KMS-11 (cell line): ENCODE measurements at regions not wholly inside any gene's neighbourhood (a gene's known extent, or its start where the extent isn't known, plus 50 kb on each side); places are given as distances from the start of the nearest gene placed in this dataset.

Experiments
- H2AFZ ChIP-seq: fragments of 200-600 bp; sonication (generic); 2 replicates; pipeline ENCODE4 v1.6.1; 2016; ENCODE audit warnings: antibody characterized with exemption, mixed run types, low read depth
- H3K27ac ChIP-seq: fragments of 200-600 bp; sonication (generic); 2 replicates; pipeline ENCODE4 v1.6.1; 2016; ENCODE audit warnings: mild to moderate bottlenecking, mixed run types
- H3K27me3 ChIP-seq: fragments of 200-600 bp; sonication (generic); 2 replicates; pipeline ENCODE4 v1.6.1; 2017; ENCODE audit warnings: mild to moderate bottlenecking, low read depth, mixed run types, moderate library complexity; ENCODE audit not compliant: insufficient read depth
- H3K36me3 ChIP-seq: fragments of 200-600 bp; sonication (generic); 2 replicates; pipeline ENCODE4 v1.6.1; 2017; ENCODE audit warnings: mild to moderate bottlenecking, mixed run types; ENCODE audit not compliant: insufficient read depth
- H3K4me1 ChIP-seq: fragments of 200-600 bp; sonication (generic); 2 replicates; pipeline ENCODE4 v1.6.1; 2016; ENCODE audit warnings: mild to moderate bottlenecking, low read depth, mixed run types; ENCODE audit not compliant: poor library complexity, severe bottlenecking
- H3K4me2 ChIP-seq: fragments of 200-600 bp; sonication (generic); 2 replicates; pipeline ENCODE4 v1.7.0; 2016; ENCODE audit warnings: mild to moderate bottlenecking, mixed run types
- H3K4me3 ChIP-seq: fragments of 200-600 bp; sonication (generic); IDR thresholded peaks from 2 replicates; pipeline ENCODE4 v1.6.1; 2017; ENCODE audit warnings: low read depth, low read length, mixed read lengths; ENCODE audit not compliant: insufficient read depth
- H3K79me2 ChIP-seq: fragments of 200-600 bp; sonication (generic); 2 replicates; pipeline ENCODE4 v1.6.1; 2016; ENCODE audit warnings: low read depth, mixed run types; ENCODE audit not compliant: insufficient read depth
- H3K9ac ChIP-seq: fragments of 200-600 bp; sonication (generic); 2 replicates; pipeline ENCODE4 v1.6.1; 2016; ENCODE audit warnings: mild to moderate bottlenecking, mixed run types
- H4K20me1 ChIP-seq: fragments of 200-600 bp; sonication (generic); 2 replicates; pipeline ENCODE4 v1.6.1; 2016; ENCODE audit warnings: mild to moderate bottlenecking, mixed run types; ENCODE audit not compliant: insufficient read depth
- TF ChIP-seq, protein P1 (sequence below): fragments of 200-600 bp; sonication (generic); conservative IDR thresholded peaks from 2 replicates; pipeline ENCODE4 v1.6.1; 2017; ENCODE audit warnings: low read depth, mild to moderate bottlenecking, antibody characterized with exemption, low read length, moderate library complexity, mixed read lengths

DNA sequence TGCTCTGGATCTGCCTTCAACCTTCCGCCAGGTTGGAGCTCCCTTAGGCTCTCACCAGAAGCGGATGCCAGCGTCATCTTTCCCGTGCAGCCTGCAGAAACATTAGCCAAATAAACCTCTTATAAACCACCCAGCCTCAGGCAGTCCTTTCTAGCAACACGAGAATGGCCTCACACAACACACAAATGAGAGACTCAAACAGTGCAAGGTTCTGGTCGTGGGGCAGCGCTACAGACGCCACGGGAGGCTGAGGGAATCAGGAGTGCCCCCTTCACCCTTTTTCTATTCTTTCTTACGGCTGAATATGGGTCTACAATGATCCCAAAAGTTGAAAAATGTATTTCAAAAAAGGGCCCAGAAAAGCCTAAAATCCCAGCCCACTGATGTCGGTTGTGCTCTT is 96.4 kb downstream of the FOXL3 start:
- Histone ChIP-seq H3K27me3 (peaks cover 41% of the 10 kb centered on the region), H3K79me2 (no peaks in the 10 kb centered on the region), H3K36me3 (no peaks in the 10 kb centered on the region), H2AFZ (no peak overlapping the region), H3K4me3 (no peak overlapping the region), H3K4me2 (no peak overlapping the region), H3K4me1 (no peaks in the 10 kb centered on the region), H4K20me1 (no peaks in the 10 kb centered on the region), H3K9ac (no peak overlapping the region), H3K27ac (no peak overlapping the region)
- TF ChIP-seq, protein P1, sequence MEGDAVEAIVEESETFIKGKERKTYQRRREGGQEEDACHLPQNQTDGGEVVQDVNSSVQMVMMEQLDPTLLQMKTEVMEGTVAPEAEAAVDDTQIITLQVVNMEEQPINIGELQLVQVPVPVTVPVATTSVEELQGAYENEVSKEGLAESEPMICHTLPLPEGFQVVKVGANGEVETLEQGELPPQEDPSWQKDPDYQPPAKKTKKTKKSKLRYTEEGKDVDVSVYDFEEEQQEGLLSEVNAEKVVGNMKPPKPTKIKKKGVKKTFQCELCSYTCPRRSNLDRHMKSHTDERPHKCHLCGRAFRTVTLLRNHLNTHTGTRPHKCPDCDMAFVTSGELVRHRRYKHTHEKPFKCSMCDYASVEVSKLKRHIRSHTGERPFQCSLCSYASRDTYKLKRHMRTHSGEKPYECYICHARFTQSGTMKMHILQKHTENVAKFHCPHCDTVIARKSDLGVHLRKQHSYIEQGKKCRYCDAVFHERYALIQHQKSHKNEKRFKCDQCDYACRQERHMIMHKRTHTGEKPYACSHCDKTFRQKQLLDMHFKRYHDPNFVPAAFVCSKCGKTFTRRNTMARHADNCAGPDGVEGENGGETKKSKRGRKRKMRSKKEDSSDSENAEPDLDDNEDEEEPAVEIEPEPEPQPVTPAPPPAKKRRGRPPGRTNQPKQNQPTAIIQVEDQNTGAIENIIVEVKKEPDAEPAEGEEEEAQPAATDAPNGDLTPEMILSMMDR: no peak

DNA sequence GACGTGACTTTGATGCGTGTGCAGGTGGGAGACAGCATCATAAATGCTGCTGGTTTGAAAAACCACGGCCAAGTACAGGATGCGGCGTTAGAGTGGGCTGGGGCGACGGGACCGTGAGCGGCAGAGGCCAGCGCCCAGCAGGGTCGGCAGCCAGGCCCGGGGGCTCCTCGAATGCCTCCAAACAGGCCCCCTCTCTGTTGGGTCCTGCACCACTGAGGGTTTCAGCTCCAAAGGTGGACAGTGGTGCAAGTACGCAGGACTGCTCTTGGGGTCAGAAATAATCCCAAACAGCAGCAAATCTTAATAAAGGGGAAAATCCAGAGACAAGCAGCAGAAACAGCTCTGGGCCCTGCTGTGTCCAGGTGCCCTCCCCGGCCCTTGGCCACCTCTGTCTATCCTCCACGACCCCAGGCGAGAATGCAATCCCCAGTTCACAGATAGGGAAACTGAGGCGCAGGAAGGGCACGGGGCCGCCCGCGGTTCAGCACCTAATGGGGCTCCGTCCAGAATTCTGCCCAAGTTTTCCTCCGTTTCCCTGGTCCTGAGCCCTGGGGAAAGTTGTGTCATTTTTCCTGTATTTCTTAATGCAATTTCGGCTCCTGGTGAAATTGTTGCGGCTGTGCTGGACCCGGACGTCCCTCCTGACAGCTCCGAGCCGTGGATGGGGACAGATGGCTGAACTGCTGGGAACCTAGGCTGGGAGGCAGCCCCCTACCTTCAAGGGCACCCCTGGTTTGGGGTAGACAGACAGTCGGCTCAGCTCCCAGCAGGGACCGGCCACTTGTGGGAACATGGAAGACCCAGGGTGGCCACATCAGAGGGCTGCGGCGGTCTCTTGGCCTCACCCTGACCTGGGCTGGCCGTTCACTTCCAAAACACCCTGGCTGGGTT is 97.4 kb downstream of the FOXL3 start:
- TF ChIP-seq, protein P1: no peak
- no peaks in the 10 kb centered on the region for H3K79me2 ChIP-seq
- H3K4me2 ChIP-seq: no peak overlapping the region
- H3K9ac ChIP-seq: no peak overlapping the region
- no peaks in the 10 kb centered on the region for H3K36me3 ChIP-seq
- H3K27me3 ChIP-seq: peaks cover 41% of the 10 kb centered on the region
- no peak overlapping the region for H2AFZ ChIP-seq
- H3K4me1 ChIP-seq: no peaks in the 10 kb centered on the region
- H3K27ac ChIP-seq: no peak overlapping the region
- no peaks in the 10 kb centered on the region for H4K20me1 ChIP-seq
- no peak overlapping the region for H3K4me3 ChIP-seq

DNA sequence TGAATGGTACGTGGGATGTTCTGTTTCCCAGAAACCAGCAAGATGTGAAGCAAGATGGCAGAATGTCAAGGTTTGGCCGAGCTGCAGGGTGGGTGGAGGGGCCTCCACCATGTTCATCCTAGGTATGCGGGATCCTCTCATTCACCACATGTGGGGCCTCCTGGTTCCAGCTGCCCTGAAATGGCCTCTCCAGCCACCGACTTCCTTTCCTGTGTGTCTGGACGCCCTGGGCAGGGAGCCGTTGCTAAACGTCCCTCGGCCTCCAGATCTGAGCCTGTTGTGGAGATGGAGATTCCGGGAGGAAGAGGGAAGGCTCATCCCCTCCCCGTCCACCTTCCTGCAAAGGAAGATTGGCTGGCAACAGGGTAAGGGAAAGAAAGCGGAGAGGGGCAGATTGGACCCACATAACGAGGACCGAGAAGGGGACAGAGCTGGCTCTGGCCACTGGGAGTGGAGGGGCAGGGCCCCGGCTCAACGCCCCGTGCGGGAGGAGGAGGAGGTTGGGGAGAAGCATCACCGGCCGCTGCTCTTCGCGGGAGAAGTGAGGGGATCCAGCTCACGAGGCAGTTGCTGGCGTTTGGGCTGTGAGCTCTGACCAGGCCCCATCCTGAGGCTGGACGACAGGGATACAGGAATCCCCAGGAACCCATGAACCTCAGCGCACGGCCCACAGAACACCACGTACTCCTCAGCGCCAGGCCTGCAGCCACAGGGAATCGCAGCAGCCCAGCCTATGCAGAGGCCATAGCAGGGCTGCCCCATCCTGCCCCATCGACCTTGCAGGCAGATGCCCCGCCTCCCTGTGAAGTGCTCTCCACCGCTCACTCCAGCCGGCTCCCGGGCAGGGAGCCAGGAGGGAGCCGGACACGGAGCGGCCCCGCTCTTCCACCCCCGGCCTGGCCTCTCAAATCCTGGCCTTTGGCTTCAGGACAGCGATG is 98.3 kb downstream of the FOXL3 start:
- no peaks in the 10 kb centered on the region for H3K79me2 ChIP-seq
- H3K36me3 ChIP-seq: no peaks in the 10 kb centered on the region
- H3K27ac ChIP-seq: no peak overlapping the region
- H3K4me2 ChIP-seq: no peak overlapping the region
- TF ChIP-seq, protein P1: no peak
- no peak overlapping the region for H2AFZ ChIP-seq
- H3K4me1 ChIP-seq: no peaks in the 10 kb centered on the region
- H3K4me3 ChIP-seq: no peak overlapping the region
- H4K20me1 ChIP-seq: no peaks in the 10 kb centered on the region
- no peak overlapping the region for H3K9ac ChIP-seq
- peaks cover 44% of the 10 kb centered on the region for H3K27me3 ChIP-seq

DNA sequence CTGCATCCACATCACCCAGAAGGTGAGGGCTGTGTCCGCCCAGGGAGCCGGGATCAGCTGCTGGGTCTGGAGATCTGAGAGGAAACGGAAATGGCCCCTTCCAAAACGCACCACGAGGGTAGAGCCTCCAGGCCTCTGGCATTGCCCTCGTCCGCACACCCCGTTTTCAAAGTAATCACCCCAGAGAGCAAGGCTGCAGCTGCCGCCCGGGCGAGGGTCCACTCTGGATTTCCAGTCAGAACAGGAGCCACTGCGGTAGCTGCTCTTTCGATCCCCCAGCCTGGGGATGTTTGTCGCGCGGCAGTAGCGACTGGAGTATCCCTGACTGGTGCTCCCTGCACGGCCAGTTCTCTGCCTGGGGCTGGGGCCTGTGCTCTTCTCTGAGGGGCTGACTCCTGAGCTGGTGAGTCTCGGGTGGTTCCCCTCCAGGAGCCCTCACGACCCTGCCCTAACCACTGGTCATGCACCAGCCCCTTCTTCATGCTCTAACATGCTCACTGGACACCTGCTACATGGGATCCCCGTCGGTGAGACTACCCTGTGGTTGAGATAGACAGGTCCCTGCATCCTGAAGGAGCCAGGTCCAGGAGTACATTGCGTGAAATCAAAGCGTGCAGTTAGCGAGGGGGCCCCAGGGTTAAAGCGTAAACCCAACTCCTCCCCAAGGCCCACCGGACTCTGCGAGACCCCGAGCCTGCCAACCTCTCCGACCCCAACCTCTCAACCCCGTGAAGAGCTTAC is 99.2 kb downstream of the FOXL3 start:
- Histone ChIP-seq H4K20me1 (no peaks in the 10 kb centered on the region), H3K36me3 (no peaks in the 10 kb centered on the region), H3K4me2 (no peak overlapping the region), H3K27me3 (peaks cover 37% of the 10 kb centered on the region), H3K4me3 (no peak overlapping the region), H3K27ac (no peak overlapping the region), H2AFZ (no peak overlapping the region), H3K79me2 (no peaks in the 10 kb centered on the region), H3K9ac (no peak overlapping the region), H3K4me1 (no peaks in the 10 kb centered on the region)
- TF ChIP-seq, protein P1: no peak
